Fibroblast of mammary gland (primary cell): ENCODE measurements at regions not wholly inside any gene's neighbourhood (a gene's known extent, or its start where the extent isn't known, plus 50 kb on each side); places are given as distances from the start of the nearest gene placed in this dataset.
A peak's percentile ranks its signal among the peaks of the same experiment; 100 is the strongest.
"Not testable (repeated sequence)": the region's sequence is repeated elsewhere in the genome, so short reads cannot be mapped to it uniquely, and the experiment has no call there.

Experiments used
- DNase-seq: peaks from one replicate; pipeline ENCODE4 v3.0.0-alpha.2; 2010; ENCODE audit warnings: low read depth
- H3K4me3 ChIP-seq: 2 replicates; pipeline ENCODE4 v1.5.1; 2011; ENCODE audit warnings: low read depth, mild to moderate bottlenecking, low read length, moderate library complexity; ENCODE audit not compliant: control insufficient read depth
- CTCF ChIP-seq: conservative IDR thresholded peaks from 2 replicates; pipeline ENCODE4 v1.5.1; 2011; ENCODE audit warnings: low read depth, low read length, inconsistent platforms; ENCODE audit not compliant: control insufficient read depth, insufficient read depth

GRCh38 chr5:27466959-27467358, 428.6 kb upstream of the CDH9 start:
- H3K4me3 ChIP-seq, result no peak overlapping the region
- no peak for DNase-seq
- TF ChIP-seq CTCF, result no peak

GRCh38 chr5:27465140-27465539, 426.8 kb upstream of the CDH9 start:
- DNase-seq, result no peak
- no peak for TF ChIP-seq CTCF
- no peak overlapping the region for H3K4me3 ChIP-seq

- TF ChIP-seq CTCF, result no peak
- H3K4me3 ChIP-seq, result no peak overlapping the region
- DNase-seq, result no peak
Measured at GRCh38 chr5:27463446-27464149, 425.2 kb upstream of the CDH9 start.

- H3K4me3 ChIP-seq, result no peak overlapping the region
- TF ChIP-seq CTCF, result no peak
- DNase-seq, result no peak
Measured at GRCh38 chr5:27462936-27463335, 424.6 kb upstream of the CDH9 start.

- no peak for DNase-seq
- no peak for TF ChIP-seq CTCF
- H3K4me3 ChIP-seq, result no peak overlapping the region
Measured at GRCh38 chr5:27458287-27458686, 419.9 kb upstream of the CDH9 start.

- TF ChIP-seq CTCF, result no peak
- H3K4me3 ChIP-seq, result no peak overlapping the region
- DNase-seq, result no peak
Measured at GRCh38 chr5:27451377-27451776, 413.0 kb upstream of the CDH9 start.

GRCh38 chr5:27450607-27451006, 412.2 kb upstream of the CDH9 start:
- H3K4me3 ChIP-seq, result no peak overlapping the region
- TF ChIP-seq CTCF, result no peak
- DNase-seq, result peak; percentile 40

- DNase-seq, H3K4me3 ChIP-seq: not testable (repeated sequence)
Measured at GRCh38 chr5:27439383-27439782, 401.0 kb upstream of the CDH9 start.
